ENCODE measurements at regions not wholly inside any gene's neighbourhood (a gene's known extent, or its start where the extent isn't known, plus 50 kb on each side); places are given as distances from the start of the nearest gene placed in this dataset.
"Not testable (repeated sequence)": the region's sequence is repeated elsewhere in the genome, so short reads cannot be mapped to it uniquely, and the experiment has no call there.

DNA sequence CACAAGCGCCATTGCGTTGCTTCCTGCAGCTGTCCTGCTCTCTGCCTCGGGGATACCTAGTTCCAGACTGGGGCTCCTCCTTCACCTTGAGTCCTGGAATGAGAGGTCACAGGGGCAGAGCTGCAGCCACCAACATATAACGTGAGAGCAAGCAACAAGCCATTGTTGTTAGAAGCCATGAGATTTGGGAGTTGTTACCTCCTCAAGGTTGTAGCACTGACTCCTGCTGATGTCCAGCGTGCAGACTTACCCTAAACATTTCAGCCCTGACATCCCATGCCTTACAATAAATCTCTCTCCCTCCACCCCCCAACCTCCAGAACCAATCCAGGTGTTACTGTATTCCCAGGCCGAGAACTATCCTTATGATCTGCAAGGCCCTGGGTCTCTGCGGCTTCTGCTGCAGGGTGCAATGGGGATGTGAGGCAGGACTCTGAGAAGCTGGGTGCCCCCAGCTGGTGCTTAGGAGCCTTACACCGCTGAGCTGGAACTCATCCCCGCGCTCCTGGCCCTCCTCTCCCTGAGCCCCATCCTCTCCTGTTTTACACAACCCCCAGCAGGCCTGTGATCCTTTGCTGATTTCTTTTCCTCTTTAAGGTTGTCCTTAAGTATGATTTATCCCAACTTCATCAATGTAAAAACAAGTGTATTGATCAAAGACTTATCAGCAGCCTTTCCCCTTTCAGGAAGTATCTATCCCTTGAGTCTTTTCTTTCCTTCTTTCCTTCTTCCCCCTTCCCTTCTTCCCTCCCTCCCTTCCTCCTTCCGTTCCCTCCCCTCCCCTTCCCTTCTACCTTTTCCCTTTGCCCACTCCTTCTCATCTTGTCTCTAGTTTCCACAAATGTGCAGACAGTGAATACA lies 84.2 kb upstream of the ABHD2 start:
- H3K27ac ChIP-seq: no peak overlapping the region
- TF ChIP-seq, protein P1, sequence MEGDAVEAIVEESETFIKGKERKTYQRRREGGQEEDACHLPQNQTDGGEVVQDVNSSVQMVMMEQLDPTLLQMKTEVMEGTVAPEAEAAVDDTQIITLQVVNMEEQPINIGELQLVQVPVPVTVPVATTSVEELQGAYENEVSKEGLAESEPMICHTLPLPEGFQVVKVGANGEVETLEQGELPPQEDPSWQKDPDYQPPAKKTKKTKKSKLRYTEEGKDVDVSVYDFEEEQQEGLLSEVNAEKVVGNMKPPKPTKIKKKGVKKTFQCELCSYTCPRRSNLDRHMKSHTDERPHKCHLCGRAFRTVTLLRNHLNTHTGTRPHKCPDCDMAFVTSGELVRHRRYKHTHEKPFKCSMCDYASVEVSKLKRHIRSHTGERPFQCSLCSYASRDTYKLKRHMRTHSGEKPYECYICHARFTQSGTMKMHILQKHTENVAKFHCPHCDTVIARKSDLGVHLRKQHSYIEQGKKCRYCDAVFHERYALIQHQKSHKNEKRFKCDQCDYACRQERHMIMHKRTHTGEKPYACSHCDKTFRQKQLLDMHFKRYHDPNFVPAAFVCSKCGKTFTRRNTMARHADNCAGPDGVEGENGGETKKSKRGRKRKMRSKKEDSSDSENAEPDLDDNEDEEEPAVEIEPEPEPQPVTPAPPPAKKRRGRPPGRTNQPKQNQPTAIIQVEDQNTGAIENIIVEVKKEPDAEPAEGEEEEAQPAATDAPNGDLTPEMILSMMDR (IDR thresholded peaks at IDR 0.05): peak; percentile 16
- DNase-seq (ENCODE audit: low spot score): no peak
- no peak overlapping the region for H3K4me3 ChIP-seq

DNA sequence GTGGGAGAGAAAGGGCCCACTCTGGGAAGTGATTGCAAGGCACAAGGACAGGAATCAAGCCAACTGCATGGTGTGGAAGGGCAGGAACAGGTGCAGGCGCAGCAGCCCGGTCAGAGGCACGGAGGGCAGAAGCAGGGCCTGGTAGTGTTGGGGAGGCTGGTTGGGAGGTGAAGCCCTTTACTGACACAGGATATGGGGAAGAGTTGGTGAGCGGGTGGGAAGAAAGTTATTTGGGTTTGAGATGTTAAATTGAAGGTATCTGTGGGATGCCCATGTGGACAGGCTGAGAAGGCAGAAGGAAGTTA lies 83.6 kb upstream of the ABHD2 start:
- H3K27ac ChIP-seq: no peak overlapping the region
- H3K4me3 ChIP-seq: no peak overlapping the region
- TF ChIP-seq, protein P1 (IDR thresholded peaks at IDR 0.05): no peak
- no peak for DNase-seq (ENCODE audit: low spot score)

DNA sequence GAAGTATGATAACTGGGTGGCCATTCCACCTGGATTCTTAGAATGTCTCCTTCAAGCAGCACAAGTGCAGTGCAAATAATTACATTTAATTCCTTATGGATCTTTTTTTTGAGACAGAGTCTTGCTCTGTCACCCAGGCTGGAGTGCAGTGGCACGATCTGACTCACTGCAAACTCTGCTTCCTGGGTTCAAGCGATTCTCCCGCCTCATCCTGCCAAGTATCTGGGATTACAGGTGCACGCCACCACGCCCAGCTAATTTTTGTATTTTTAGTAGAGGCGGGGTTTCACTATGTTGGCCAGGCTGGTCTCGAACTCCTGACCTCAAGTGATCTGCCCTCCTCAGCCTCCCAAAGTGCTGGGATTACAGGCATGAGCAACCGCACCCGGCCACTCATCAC lies 80.7 kb upstream of the ABHD2 start:
- H3K4me3 ChIP-seq; DNase-seq (ENCODE audit: low spot score); H3K27ac ChIP-seq: not testable (repeated sequence)

GRCh38 chr15:89007989-89008388 lies 80.3 kb upstream of the ABHD2 start:
- DNase-seq (ENCODE audit: low spot score): no peak
- TF ChIP-seq, protein P1 (IDR thresholded peaks at IDR 0.05): no peak
- Histone ChIP-seq H3K4me3 (no peak overlapping the region), H3K27ac (no peak overlapping the region)

- Histone ChIP-seq H3K4me3 (no peak overlapping the region), H3K27ac (no peak overlapping the region)
- no peak for DNase-seq (ENCODE audit: low spot score)
- TF ChIP-seq, protein P1 (IDR thresholded peaks at IDR 0.05): no peak
These were observed 79.2 kb upstream of the ABHD2 start for GRCh38 chr15:89009080-89009479.

DNA sequence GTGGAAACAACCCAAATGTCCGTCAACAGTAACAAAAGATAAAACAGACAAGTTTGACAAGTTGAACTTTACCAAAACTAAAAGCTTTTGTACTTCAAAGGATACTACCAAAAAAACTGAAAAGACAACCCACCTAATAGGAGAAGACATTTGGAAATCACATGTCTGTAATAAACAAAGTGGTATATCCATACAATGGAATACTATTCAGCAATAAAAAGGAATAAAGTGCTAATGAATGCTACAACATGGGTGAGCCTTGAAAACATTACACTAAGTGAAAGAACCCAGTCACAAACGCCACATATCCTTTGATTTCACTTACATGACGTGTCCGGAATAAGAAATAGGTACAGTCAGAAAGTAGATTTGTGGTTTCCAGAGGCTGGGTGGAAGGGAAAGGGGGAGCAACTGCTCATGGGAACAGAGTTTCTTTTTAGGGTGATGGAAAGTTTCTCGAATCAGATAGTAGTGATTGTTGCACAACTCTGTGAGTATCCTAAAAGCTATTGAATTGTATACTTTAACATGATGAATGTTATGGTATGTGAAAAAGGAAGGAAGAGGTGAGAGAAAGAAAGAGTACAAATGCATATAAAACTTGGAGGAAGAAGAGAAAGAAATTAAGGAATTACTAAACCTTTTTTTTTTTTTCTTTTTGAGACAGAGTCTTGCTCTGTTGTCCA lies 72.7 kb upstream of the ABHD2 start:
- Histone ChIP-seq H3K27ac (peak overlapping the region in 1 of 2 donors; percentile 94), H3K4me3 (no peak overlapping the region)
- no peak for DNase-seq (ENCODE audit: low spot score)
- TF ChIP-seq, protein P1 (IDR thresholded peaks at IDR 0.05): no peak

DNA sequence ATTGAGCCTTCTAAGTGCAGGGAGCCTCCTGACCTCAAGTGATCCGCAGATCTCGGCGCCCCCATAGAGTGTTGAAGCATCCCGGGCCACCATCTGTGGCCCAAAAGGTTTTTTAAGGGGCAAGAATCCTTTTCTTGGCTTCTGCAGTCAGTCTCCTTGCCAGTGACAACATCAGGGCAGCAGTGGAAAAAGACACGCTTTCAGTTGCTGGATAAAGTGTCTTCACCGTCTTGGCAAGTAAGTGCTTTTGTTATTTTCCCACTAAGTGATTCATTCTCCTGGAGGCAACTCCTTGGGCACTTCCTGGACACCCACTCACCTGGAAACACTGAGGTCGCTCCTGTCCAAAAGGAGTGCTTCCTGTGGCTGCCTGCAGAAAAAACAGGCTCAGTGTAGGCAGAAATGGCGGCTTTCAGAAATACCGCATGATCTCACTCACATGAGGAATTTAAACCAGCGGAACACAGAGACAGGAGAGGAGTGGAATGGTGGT lies 71.7 kb upstream of the ABHD2 start:
- peak; percentile 80 for DNase-seq (ENCODE audit: low spot score)
- Histone ChIP-seq H3K4me3 (peak overlapping the region; percentile 65), H3K27ac (peak overlapping the region; percentile 92 to 94)
- TF ChIP-seq, protein P1 (IDR thresholded peaks at IDR 0.05): no peak
